Mammary epithelial cell (primary cell): ENCODE measurements at regions not wholly inside any gene's neighbourhood (a gene's known extent, or its start where the extent isn't known, plus 50 kb on each side); places are given as distances from the start of the nearest gene placed in this dataset.

Experiments used
- EZH2 ChIP-seq: IDR thresholded peaks from 2 replicates; pipeline ENCODE4 v1.6.1; 2012; ENCODE audit warnings: low read length, inconsistent platforms, borderline replicate concordance
- TF ChIP-seq, protein P1 (sequence below), 2 donors: IDR thresholded peaks in 1 of 2; conservative IDR thresholded peaks in 1 of 2; 2 replicates each; pipeline ENCODE4 v1.5.1; 2011 to 2012; ENCODE audit warnings: inconsistent platforms in 2 of 2, low read length in 2 of 2, mild to moderate bottlenecking in 2 of 2, control low read depth in 1 of 2, low read depth in 1 of 2; ENCODE audit not compliant: insufficient read depth in 1 of 2; ENCODE audit errors: extremely low read depth in 1 of 2

DNA sequence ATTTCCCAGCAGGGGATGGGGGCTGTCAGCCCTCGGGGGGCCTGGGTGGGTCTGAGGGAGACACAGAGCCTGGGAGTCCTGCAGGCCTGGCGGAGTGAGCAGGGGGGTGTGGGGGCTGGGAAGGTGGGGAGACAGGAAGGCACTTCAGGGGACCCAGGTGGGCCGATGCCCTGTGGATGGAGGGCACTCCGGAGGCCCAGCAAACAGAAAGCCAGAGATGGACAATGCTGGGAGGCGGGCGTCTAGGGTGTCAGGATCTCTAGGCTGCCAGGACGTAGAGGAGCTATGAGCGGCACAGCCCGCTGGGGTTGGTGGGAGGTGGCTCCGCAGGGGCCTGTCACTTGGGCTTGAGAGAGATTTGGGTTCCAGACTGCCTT is 87.6 kb upstream of the COL5A1 start:
- TF ChIP-seq, protein P1, sequence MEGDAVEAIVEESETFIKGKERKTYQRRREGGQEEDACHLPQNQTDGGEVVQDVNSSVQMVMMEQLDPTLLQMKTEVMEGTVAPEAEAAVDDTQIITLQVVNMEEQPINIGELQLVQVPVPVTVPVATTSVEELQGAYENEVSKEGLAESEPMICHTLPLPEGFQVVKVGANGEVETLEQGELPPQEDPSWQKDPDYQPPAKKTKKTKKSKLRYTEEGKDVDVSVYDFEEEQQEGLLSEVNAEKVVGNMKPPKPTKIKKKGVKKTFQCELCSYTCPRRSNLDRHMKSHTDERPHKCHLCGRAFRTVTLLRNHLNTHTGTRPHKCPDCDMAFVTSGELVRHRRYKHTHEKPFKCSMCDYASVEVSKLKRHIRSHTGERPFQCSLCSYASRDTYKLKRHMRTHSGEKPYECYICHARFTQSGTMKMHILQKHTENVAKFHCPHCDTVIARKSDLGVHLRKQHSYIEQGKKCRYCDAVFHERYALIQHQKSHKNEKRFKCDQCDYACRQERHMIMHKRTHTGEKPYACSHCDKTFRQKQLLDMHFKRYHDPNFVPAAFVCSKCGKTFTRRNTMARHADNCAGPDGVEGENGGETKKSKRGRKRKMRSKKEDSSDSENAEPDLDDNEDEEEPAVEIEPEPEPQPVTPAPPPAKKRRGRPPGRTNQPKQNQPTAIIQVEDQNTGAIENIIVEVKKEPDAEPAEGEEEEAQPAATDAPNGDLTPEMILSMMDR (conservative IDR thresholded peaks at IDR 0.05 in 1 of 2, IDR thresholded peaks at IDR 0.05 in 1 of 2; ENCODE audit: extremely low read depth in 1 of 2, insufficient read depth in 1 of 2, low read depth in 1 of 2, low read length in 2 of 2), result no peak
- TF ChIP-seq EZH2, result no peak
